SK-N-SH treated with all-trans-retinoic acid at 6 μM for 48 hours (cell line): ENCODE measurements at regions not wholly inside any gene's neighbourhood (a gene's known extent, or its start where the extent isn't known, plus 50 kb on each side); places are given as distances from the start of the nearest gene placed in this dataset.

Source experiments
- TCF4 ChIP-seq: fragments of 250-450 bp; sonication (Bioruptor Pico); IDR thresholded peaks from 2 replicates; pipeline ENCODE4 v1.8.0; 2021; ENCODE audit warnings: mild to moderate bottlenecking, moderate library complexity, borderline replicate concordance
- ZNF8 ChIP-seq: fragments of 450-650 bp; formaldehyde crosslinking; IDR thresholded peaks from 2 replicates; pipeline ENCODE4 v1.5.0; 2020; ENCODE audit warnings: mild to moderate bottlenecking, moderate library complexity
- TF ChIP-seq, protein P1 (sequence below): fragments of 250-450 bp; sonication (Bioruptor Pico); IDR thresholded peaks from 2 replicates; pipeline ENCODE4 v1.5.1; 2021; ENCODE audit warnings: mild to moderate bottlenecking, moderate library complexity

GRCh38 chrX:13096728-13097127 is 52.3 kb upstream of the FAM9C start:
- TF ChIP-seq ZNF8 (no peak), TCF4 (no peak)
- TF ChIP-seq, protein P1, sequence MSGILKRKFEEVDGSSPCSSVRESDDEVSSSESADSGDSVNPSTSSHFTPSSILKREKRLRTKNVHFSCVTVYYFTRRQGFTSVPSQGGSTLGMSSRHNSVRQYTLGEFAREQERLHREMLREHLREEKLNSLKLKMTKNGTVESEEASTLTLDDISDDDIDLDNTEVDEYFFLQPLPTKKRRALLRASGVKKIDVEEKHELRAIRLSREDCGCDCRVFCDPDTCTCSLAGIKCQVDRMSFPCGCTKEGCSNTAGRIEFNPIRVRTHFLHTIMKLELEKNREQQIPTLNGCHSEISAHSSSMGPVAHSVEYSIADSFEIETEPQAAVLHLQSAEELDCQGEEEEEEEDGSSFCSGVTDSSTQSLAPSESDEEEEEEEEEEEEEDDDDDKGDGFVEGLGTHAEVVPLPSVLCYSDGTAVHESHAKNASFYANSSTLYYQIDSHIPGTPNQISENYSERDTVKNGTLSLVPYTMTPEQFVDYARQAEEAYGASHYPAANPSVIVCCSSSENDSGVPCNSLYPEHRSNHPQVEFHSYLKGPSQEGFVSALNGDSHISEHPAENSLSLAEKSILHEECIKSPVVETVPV (CRISPR knock-in tag): no peak
